Gastroesophageal sphincter (tissue), 3 donors: ENCODE measurements at regions not wholly inside any gene's neighbourhood (a gene's known extent, or its start where the extent isn't known, plus 50 kb on each side); places are given as distances from the start of the nearest gene placed in this dataset.

Source experiments
- EP300 ChIP-seq: sonication (generic); formaldehyde crosslinking; IDR thresholded peaks from one replicate; pipeline ENCODE4 v1.6.1; 2017; ENCODE audit warnings: antibody characterized with exemption, mild to moderate bottlenecking
- POLR2A ChIP-seq, 2 donors: fragments of 450-650 bp; IDR thresholded peaks; one replicate each; pipeline ENCODE4 v1.6.1; 2017; ENCODE audit warnings: antibody characterized with exemption in 2 of 2, mild to moderate bottlenecking in 2 of 2, moderate library complexity in 1 of 2
- POLR2AphosphoS5 ChIP-seq: sonication (generic); formaldehyde crosslinking; IDR thresholded peaks from one replicate; pipeline ENCODE4 v1.6.1; 2017; ENCODE audit warnings: antibody characterized with exemption
- TF ChIP-seq, protein P1 (sequence below), 4 experiments: fragments of 200-600 bp in 2 of 4; fragments of 450-650 bp in 2 of 4; sonication (generic) in 1 of 4; IDR thresholded peaks; one replicate each; pipeline ENCODE4 v1.5.1; 2017 to 2019; ENCODE audit warnings: antibody characterized with exemption in 4 of 4, mild to moderate bottlenecking in 2 of 4, moderate library complexity in 2 of 4

- TF ChIP-seq, protein P1, sequence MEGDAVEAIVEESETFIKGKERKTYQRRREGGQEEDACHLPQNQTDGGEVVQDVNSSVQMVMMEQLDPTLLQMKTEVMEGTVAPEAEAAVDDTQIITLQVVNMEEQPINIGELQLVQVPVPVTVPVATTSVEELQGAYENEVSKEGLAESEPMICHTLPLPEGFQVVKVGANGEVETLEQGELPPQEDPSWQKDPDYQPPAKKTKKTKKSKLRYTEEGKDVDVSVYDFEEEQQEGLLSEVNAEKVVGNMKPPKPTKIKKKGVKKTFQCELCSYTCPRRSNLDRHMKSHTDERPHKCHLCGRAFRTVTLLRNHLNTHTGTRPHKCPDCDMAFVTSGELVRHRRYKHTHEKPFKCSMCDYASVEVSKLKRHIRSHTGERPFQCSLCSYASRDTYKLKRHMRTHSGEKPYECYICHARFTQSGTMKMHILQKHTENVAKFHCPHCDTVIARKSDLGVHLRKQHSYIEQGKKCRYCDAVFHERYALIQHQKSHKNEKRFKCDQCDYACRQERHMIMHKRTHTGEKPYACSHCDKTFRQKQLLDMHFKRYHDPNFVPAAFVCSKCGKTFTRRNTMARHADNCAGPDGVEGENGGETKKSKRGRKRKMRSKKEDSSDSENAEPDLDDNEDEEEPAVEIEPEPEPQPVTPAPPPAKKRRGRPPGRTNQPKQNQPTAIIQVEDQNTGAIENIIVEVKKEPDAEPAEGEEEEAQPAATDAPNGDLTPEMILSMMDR (IDR thresholded peaks at IDR 0.05) = no peak
- TF ChIP-seq EP300 (no peak), POLR2A (IDR thresholded peaks at IDR 0.05) (no peak), POLR2AphosphoS5 (no peak)
These were observed 315.0 kb downstream of the TGFB2 start for GRCh38 chr1:218659911-218660677.
